NOMO-1 treated with DMSO at 0.1 percent for 48 hours (cell line): ENCODE measurements at regions not wholly inside any gene's neighbourhood (a gene's known extent, or its start where the extent isn't known, plus 50 kb on each side); places are given as distances from the start of the nearest gene placed in this dataset.

Experiments
- DNase-seq: peaks from one replicate; lab custom pipeline; 2025; ENCODE audit not compliant: unreplicated experiment; lab: John Stamatoyannopoulos, UW

GRCh38 chr9:73742412-73742811 is 590.7 kb downstream of the ANXA1 start:
- DNase-seq, result no peak

DNA sequence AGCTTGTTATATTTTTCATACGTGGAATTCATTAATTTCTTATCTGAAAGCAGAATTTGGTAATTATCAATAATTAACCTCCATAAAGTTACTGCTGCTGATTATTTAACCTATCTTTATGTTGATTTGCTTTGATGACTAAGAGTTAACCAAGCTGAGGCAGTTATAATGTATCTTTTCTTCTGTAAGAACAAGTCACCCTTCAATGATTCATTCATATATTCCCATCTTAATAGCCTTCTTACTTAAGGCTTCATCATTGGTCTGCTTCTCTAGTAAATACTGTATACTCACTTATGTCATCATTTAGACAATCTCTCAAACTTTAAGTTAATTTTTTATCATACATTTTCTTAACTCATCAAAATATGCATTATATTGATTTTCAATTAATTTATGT is 592.2 kb downstream of the ANXA1 start:
- DNase-seq, result no peak

- DNase-seq, result no peak
Observed at GRCh38 chr9:73745598-73745997, 593.9 kb downstream of the ANXA1 start.

DNA sequence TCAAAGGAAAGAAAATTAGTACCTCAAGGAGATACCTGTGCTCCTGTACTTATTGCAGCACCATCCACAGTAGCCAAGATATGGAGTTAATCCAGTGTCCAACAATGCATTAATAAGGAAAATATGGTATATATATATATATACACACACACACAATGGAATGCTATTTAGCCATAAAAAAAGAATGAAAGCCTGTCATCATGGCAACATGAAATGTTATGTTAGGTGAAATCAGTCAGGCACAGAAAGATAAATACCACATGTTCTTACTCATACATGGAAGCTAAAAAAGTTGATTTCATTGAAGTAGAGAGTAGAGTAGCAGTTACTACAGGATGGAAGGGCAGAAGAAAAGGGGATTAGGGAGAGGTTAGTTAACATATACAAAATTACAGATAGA is 601.5 kb downstream of the ANXA1 start:
- DNase-seq, result no peak

- DNase-seq, result no peak
Observed at GRCh38 chr9:73761905-73762304, 610.2 kb downstream of the ANXA1 start.

GRCh38 chr9:73773896-73774295 is 622.2 kb downstream of the ANXA1 start:
- no peak for DNase-seq

DNA sequence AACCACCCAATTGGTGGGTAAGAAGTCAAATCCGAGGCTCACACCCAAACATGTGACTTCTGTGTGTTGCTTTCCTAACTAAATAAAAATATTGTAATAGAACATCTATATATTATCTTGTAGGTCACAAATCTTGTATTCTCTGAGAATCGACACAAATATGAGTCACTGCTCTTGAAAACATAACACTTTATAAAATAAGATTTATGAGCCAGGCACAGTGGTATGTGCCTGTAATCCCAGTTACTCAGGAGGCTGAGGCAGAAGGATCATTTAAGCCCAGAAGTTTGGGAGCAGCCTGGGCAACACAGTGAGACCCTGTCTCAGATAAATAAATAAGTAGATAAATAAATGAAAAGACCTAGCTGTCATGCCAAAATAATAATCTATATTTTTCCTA is 624.1 kb downstream of the ANXA1 start:
- no peak for DNase-seq

GRCh38 chr9:73780916-73781315 is 629.3 kb downstream of the ANXA1 start:
- no peak for DNase-seq

DNA sequence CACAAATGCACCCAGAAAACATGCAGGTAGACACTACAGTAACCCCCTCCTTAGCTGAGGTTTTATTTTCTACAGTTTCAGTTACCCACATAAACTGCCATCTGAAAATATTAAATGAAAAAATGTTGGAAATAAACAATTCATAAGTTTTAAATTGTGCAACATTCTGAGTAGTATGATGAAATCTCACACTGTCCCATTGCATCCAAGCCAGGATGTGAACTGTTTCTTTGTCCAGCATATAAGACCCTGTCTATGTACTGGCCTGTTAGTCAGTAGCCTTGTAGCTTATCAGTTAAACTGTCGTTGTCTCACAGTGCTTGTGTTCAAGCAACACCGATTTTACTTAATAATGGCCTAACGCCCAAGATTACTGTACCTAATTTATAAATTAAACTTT is 630.5 kb downstream of the ANXA1 start:
- DNase-seq, result no peak

DNA sequence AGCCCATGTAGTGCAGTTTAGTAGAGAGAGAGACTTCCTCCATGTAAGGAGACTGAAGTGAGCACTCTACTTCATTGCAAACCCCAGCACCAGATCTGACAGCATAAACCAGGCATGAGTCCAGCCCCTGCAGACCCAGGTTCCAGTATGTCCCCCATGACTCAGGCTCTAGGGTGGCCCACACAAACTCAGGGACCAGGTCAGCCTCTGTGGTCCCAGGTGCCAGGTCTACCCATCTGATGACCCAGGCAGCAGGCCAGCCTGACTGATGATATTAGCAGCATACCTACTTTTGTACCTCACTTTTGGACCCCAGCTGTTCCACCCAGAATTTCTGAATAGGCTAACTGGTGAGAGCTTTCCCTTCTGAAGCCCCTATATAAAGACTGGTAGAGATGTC is 647.8 kb downstream of the ANXA1 start:
- DNase-seq, result no peak

DNA sequence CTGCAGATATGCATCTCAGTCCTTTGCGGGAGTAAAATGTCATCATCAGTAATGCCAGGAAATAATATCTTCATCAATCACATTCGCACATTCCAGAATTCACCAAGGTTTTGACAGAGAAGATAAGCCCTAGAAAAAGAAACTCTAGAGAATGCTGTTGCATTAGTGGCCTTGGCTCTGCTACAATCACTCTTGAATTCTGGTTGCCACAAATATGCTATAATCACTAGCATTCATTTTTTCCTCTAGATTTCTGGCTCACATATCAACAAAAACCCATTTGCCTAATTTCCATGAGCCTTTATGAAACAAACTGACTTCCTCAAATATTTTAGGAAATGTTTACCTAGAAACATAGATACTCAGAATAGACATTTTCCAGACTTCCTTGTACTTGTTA is 653.4 kb downstream of the ANXA1 start:
- DNase-seq, result no peak

GRCh38 chr9:73805853-73806458 is 654.3 kb downstream of the ANXA1 start:
- DNase-seq, result no peak

- DNase-seq, result no peak
Observed at GRCh38 chr9:73806876-73807275, 655.2 kb downstream of the ANXA1 start.

- no peak for DNase-seq
Observed at GRCh38 chr9:73807952-73808351, 656.3 kb downstream of the ANXA1 start.

GRCh38 chr9:73810585-73811215 is 659.0 kb downstream of the ANXA1 start:
- DNase-seq, result no peak

GRCh38 chr9:73813546-73813945 is 661.9 kb downstream of the ANXA1 start:
- DNase-seq, result no peak

GRCh38 chr9:73816905-73817304 is 665.2 kb downstream of the ANXA1 start:
- no peak for DNase-seq

DNA sequence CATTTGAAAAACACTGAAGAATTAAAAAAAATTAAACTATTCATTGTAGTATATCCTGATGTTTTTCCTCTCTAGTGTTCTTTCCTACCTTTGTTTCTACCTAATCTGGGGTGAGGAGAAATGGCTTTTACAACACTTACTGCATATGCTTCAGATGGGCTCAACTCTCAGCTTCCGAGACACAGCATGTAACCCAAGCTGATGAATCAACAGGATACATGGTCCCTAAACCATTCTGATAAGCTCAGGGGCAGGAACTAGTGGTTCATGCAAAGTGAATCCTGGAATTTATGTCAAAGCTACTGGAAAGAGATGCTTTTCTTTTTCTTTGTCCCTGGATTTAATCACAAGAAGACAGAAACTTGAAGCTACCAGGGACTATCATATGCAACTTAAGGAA is 672.5 kb upstream of the RORB start:
- DNase-seq, result no peak

DNA sequence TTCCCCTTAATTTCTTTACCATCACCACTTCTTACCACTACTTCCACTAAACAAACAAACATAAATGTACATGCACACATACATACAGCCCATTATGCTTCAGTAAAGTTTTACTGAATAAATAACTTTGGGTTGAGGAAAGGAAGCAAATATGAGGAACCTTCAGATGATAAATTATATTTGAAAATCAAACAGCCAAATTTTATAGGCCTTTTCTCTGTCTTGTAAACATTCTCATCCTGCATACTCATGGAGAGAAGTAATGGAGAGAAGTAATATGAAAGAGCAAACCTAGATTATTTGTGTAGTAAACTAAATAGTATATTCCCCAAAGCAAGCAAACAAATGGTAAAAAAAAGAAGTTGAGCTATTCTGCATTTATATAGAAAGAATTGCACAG is 658.3 kb upstream of the RORB start:
- no peak for DNase-seq

DNA sequence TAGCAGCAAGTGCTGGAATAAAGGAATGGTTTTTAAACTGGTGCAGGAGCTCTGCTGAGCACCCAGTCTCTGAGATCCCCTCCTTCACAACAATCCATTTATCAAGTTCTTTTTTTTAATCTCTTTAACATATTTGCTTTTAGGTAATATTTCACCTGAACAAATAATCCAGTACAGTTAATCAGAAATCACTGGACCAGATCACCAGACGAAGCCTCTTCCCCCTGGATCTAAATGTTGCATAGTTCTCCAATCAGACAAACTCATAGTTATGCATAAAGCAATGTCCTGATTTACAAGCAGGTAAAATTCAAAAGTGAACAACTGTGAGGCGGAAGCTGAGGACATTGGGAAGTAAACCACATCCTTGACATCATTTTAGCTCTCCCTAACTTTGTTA is 657.7 kb upstream of the RORB start:
- DNase-seq, result no peak

DNA sequence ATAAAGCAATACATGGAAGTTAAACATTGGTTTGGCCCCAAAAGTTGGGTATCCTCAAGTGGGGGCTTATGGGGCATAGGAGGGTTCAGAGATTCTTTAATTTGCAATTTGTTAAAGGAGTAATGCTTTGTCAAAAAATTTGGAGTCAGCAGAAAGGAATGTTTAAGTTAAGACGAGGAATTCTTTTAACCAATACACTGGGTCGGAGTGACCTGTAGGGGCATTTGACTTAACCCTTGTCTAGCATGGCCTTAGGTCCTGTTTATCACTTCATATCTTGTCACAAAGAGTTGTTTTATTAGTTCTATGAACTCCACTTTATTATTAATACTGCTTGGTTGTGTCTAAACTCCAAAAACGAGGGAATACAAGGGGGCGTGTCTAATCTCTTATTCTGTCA is 656.1 kb upstream of the RORB start:
- DNase-seq, result no peak

- DNase-seq, result no peak
Observed at GRCh38 chr9:73844135-73844534, 653.0 kb upstream of the RORB start.

GRCh38 chr9:73845539-73845938 is 651.6 kb upstream of the RORB start:
- no peak for DNase-seq
